H1 (cell line): ENCODE measurements at regions not wholly inside any gene's neighbourhood (a gene's known extent, or its start where the extent isn't known, plus 50 kb on each side); places are given as distances from the start of the nearest gene placed in this dataset.

Experiments
- CTCF ChIA-PET: fragments of 300-600 bp; sonication (Branson Sonifier 250); formaldehyde crosslinking; loops from one replicate; lab custom pipeline; 2021; ENCODE audit not compliant: partially characterized antibody; lab: Charles Lee
- POLR2A ChIA-PET: fragments of 300-600 bp; sonication (Branson Sonifier 250); formaldehyde crosslinking; loops from one replicate; lab custom pipeline; 2021; ENCODE audit warnings: inconsistent platforms; ENCODE audit not compliant: partially characterized antibody; lab: Charles Lee
- DNase-seq, 2 experiments: peaks; one replicate each; pipeline versions ENCODE4 v3.0.0 to v3.0.0-alpha.2; 2010 to 2022; ENCODE audit warnings: low spot score in 2 of 2, low read depth in 1 of 2, mixed read lengths in 1 of 2
- FAIRE-seq: peaks from 2 replicates; lab custom pipeline; 2011; peaks lifted over from hg19 to GRCh38; lab: Jason Lieb, UNC
- H2AFZ ChIP-seq: 2 replicates; pipeline ENCODE4 v1.8.1; 2012; ENCODE audit warnings: low read length, inconsistent platforms
- H2AK5ac ChIP-seq: 2 replicates; pipeline ENCODE4 v1.6.1; 2013; ENCODE audit warnings: low read depth, low read length
- H2BK120ac ChIP-seq: replicated peaks from 2 replicates; pipeline ENCODE3; 2013; ENCODE audit warnings: low read depth, low read length, inconsistent platforms
- H2BK12ac ChIP-seq: 2 replicates; pipeline ENCODE4 v1.6.1; 2013; ENCODE audit warnings: low read depth, low read length
- H2BK15ac ChIP-seq: 2 replicates; pipeline ENCODE4 v1.6.1; 2013; ENCODE audit warnings: low read length
- H2BK20ac ChIP-seq: 2 replicates; pipeline ENCODE4 v1.6.1; 2013; ENCODE audit warnings: low read length
- H2BK5ac ChIP-seq: 2 replicates; pipeline ENCODE4 v1.6.1; 2013; ENCODE audit warnings: low read depth, low read length
- H3K14ac ChIP-seq: 2 replicates; pipeline ENCODE4 v1.6.1; 2013; ENCODE audit warnings: inconsistent platforms; ENCODE audit not compliant: insufficient read length
- H3K18ac ChIP-seq: 2 replicates; pipeline ENCODE4 v1.6.1; 2013; ENCODE audit warnings: low read length; ENCODE audit errors: extremely low read depth
- H3K23ac ChIP-seq: 2 replicates; pipeline ENCODE4 v1.6.1; 2013; ENCODE audit warnings: inconsistent platforms; ENCODE audit not compliant: insufficient read length
- H3K23me2 ChIP-seq: 2 replicates; pipeline ENCODE4 v1.6.1; 2013; ENCODE audit warnings: low read depth, low read length
- H3K27ac ChIP-seq: 2 replicates; pipeline ENCODE4 v1.6.1; 2011; ENCODE audit warnings: low read depth, low read length, inconsistent platforms
- H3K27me3 ChIP-seq, 4 experiments: replicated peaks in 1 of 4; 1 replicate in 1 of 4; 2 replicates in 3 of 4; pipeline versions ENCODE4 v1.6.1 to v1.8.1; 2011 to 2013; ENCODE audit warnings: low read length in 3 of 4, mild to moderate bottlenecking in 3 of 4, inconsistent platforms in 2 of 4, mixed read lengths in 2 of 4, moderate library complexity in 1 of 4; ENCODE audit not compliant: control insufficient read depth in 3 of 4, insufficient read depth in 3 of 4; ENCODE audit errors: extremely low read depth in 1 of 4
- H3K36me3 ChIP-seq, 4 experiments: 2 replicates each; pipeline versions ENCODE4 v1.6.1 to v1.8.1; 2011 to 2013; ENCODE audit warnings: mild to moderate bottlenecking in 4 of 4, low read length in 3 of 4, moderate library complexity in 2 of 4, control low read depth in 1 of 4, inconsistent platforms in 1 of 4; ENCODE audit not compliant: insufficient read depth in 4 of 4, control insufficient read depth in 2 of 4
- H3K4ac ChIP-seq: replicated peaks from 2 replicates; pipeline ENCODE3; 2013; ENCODE audit warnings: low read length, low read depth, mixed read lengths, inconsistent platforms; ENCODE audit not compliant: insufficient read length
- H3K4me1 ChIP-seq, 4 experiments: replicated peaks in 1 of 4; 1 replicate in 1 of 4; 2 replicates in 3 of 4; pipeline versions ENCODE4 v1.6.1 to v1.8.1; 2011 to 2013; ENCODE audit warnings: low read length in 3 of 4, inconsistent platforms in 2 of 4, mixed read lengths in 1 of 4; ENCODE audit not compliant: insufficient read depth in 4 of 4, control insufficient read depth in 3 of 4
- H3K4me2 ChIP-seq, 2 experiments: 2 replicates each; pipeline versions ENCODE4 v1.6.1 to v1.8.1; 2011 to 2013; ENCODE audit warnings: low read depth in 2 of 2, low read length in 2 of 2, control low read depth in 1 of 2, inconsistent platforms in 1 of 2, mild to moderate bottlenecking in 1 of 2; ENCODE audit not compliant: insufficient read depth in 1 of 2
- H3K4me3 ChIP-seq, 4 experiments: fragments of 200-600, 300-600 bp in 1 of 4; sonication (generic), shearing (Covaris generic), sonication (Bioruptor Twin) in 1 of 4; 2 replicates each; pipeline versions ENCODE4 v1.5.1 to v1.8.1; 2011 to 2016; ENCODE audit warnings: low read length in 4 of 4, low read depth in 3 of 4, control low read depth in 2 of 4, inconsistent platforms in 2 of 4, mild to moderate bottlenecking in 2 of 4, mixed read lengths in 1 of 4, moderate library complexity in 1 of 4; ENCODE audit not compliant: insufficient read depth in 2 of 4; ENCODE audit errors: extremely low read depth in 1 of 4
- H3K56ac ChIP-seq: replicated peaks from 2 replicates; pipeline ENCODE3; 2013; ENCODE audit warnings: low read depth, mild to moderate bottlenecking, mixed read lengths, low read length, inconsistent platforms; ENCODE audit not compliant: insufficient read length
- H3K79me1 ChIP-seq: 2 replicates; pipeline ENCODE4 v1.6.1; 2013; ENCODE audit warnings: low read depth, low read length, control low read depth
- H3K79me2 ChIP-seq, 2 experiments: 2 replicates each; pipeline versions ENCODE4 v1.6.1 to v1.8.1; 2012 to 2013; ENCODE audit warnings: low read length in 2 of 2, mild to moderate bottlenecking in 2 of 2, inconsistent platforms in 1 of 2; ENCODE audit not compliant: insufficient read depth in 2 of 2, control insufficient read depth in 1 of 2
- H3K9ac ChIP-seq, 4 experiments: replicated peaks in 1 of 4; 1 replicate in 1 of 4; 2 replicates in 3 of 4; pipeline versions ENCODE4 v1.6.1 to v1.8.1; 2011 to 2013; ENCODE audit warnings: low read depth in 3 of 4, low read length in 3 of 4, control low read depth in 2 of 4, mild to moderate bottlenecking in 2 of 4, moderate library complexity in 2 of 4, inconsistent platforms in 1 of 4; ENCODE audit errors: extremely low read depth in 1 of 4
- H3K9me3 ChIP-seq, 2 experiments: 2 replicates each; pipeline versions ENCODE4 v1.6.1 to v1.8.1; 2012 to 2013; ENCODE audit warnings: mild to moderate bottlenecking in 2 of 2, moderate library complexity in 2 of 2, control low read depth in 1 of 2, inconsistent platforms in 1 of 2, low read depth in 1 of 2, low read length in 1 of 2, mixed read lengths in 1 of 2; ENCODE audit not compliant: insufficient read depth in 2 of 2
- H4K20me1 ChIP-seq, 2 experiments: replicated peaks in 1 of 2; 2 replicates each; pipeline versions ENCODE3 to v1.8.1; 2011 to 2013; ENCODE audit warnings: inconsistent platforms in 2 of 2, low read length in 2 of 2, mild to moderate bottlenecking in 1 of 2; ENCODE audit not compliant: insufficient read depth in 2 of 2, control insufficient read depth in 1 of 2
- H4K5ac ChIP-seq: 2 replicates; pipeline ENCODE4 v1.6.1; 2013; ENCODE audit warnings: low read length, low read depth, mixed read lengths, inconsistent platforms; ENCODE audit not compliant: insufficient read length
- H4K8ac ChIP-seq: 2 replicates; pipeline ENCODE4 v1.8.0; 2013; ENCODE audit warnings: mild to moderate bottlenecking, moderate library complexity, low read length, inconsistent platforms; ENCODE audit not compliant: insufficient read depth; ENCODE audit errors: extremely low read depth
- H4K91ac ChIP-seq: replicated peaks from 2 replicates; pipeline ENCODE3; 2013; ENCODE audit warnings: low read length, mixed read lengths, inconsistent platforms; ENCODE audit not compliant: insufficient read length
- ATF2 ChIP-seq: IDR thresholded peaks from 2 replicates; pipeline ENCODE4 v1.6.1; 2012; ENCODE audit warnings: low read length, inconsistent platforms
- CHD1 ChIP-seq: IDR thresholded peaks from 2 replicates; pipeline ENCODE4 v1.6.1; 2012; ENCODE audit warnings: low read depth, low read length, improper control_type of control experiment
- CHD2 ChIP-seq: IDR thresholded peaks from 2 replicates; pipeline ENCODE4 v1.6.1; 2012; ENCODE audit warnings: low read length, improper control_type of control experiment
- EGR1 ChIP-seq: IDR thresholded peaks from 2 replicates; pipeline ENCODE4 v1.6.1; 2011; ENCODE audit warnings: low read depth, low read length, borderline replicate concordance
- GTF2F1 ChIP-seq: IDR thresholded peaks from 2 replicates; pipeline ENCODE4 v1.6.1; 2012; ENCODE audit warnings: low read depth, low read length, improper control_type of control experiment, borderline replicate concordance
- HDAC2 ChIP-seq, 2 experiments: fragments of 300-600 bp in 1 of 2; sonication (generic) in 1 of 2; IDR thresholded peaks; 2 replicates each; pipeline ENCODE4 v1.6.1; 2011 to 2012; ENCODE audit warnings: low read depth in 2 of 2, low read length in 2 of 2, mild to moderate bottlenecking in 2 of 2, moderate library complexity in 2 of 2, borderline replicate concordance in 1 of 2, inconsistent platforms in 1 of 2
- JUND ChIP-seq: IDR thresholded peaks from 2 replicates; pipeline ENCODE4 v1.6.1; 2011; ENCODE audit warnings: mild to moderate bottlenecking, improper control_type of control experiment, low read length
- KDM4A ChIP-seq: IDR thresholded peaks from one replicate; pipeline ENCODE4 v1.7.1; 2012; ENCODE audit warnings: low read depth, mild to moderate bottlenecking, moderate library complexity, low read length, inconsistent platforms; ENCODE audit not compliant: severe bottlenecking
- NANOG ChIP-seq: IDR thresholded peaks from 2 replicates; pipeline ENCODE4 v1.6.1; 2011; ENCODE audit warnings: low read length, low read depth, mild to moderate bottlenecking, inconsistent platforms; ENCODE audit not compliant: insufficient read depth, poor library complexity, severe bottlenecking
- POLR2A ChIP-seq, 2 experiments: IDR thresholded peaks; 1 replicate in 1 of 2; 2 replicates in 1 of 2; pipeline ENCODE4 v1.6.1; 2011; ENCODE audit warnings: low read depth in 2 of 2, low read length in 2 of 2, mild to moderate bottlenecking in 2 of 2; ENCODE audit errors: control extremely low read depth in 1 of 2
- RFX5 ChIP-seq: IDR thresholded peaks from 2 replicates; pipeline ENCODE4 v1.6.1; 2011; ENCODE audit warnings: low read depth, low read length, improper control_type of control experiment, borderline replicate concordance
- SIRT6 ChIP-seq: IDR thresholded peaks from one replicate; pipeline ENCODE4 v1.7.1; 2012; ENCODE audit warnings: low read length, inconsistent platforms
- SP1 ChIP-seq: IDR thresholded peaks from 2 replicates; pipeline ENCODE4 v1.6.1; 2011; ENCODE audit warnings: low read depth, low read length
- SRF ChIP-seq: IDR thresholded peaks from 2 replicates; pipeline ENCODE4 v1.6.1; 2011; ENCODE audit warnings: mild to moderate bottlenecking, low read depth, low read length, moderate library complexity
- WGBS, 2 experiments: shearing (Covaris generic) in 1 of 2; methylation state at CpG; one replicate each; pipeline versions ENCODE4 v1.1.6 to v1.1.7; 2013 to 2015; ENCODE audit warnings: low lambda C conversion rate in 2 of 2, mixed read lengths in 2 of 2, inconsistent platforms in 1 of 2, low coverage in 1 of 2, missing lambda C conversion rate in 1 of 2; ENCODE audit not compliant: insufficient replicate concordance in 2 of 2, insufficient coverage in 1 of 2, insufficient read length in 1 of 2; ENCODE audit errors: extremely low coverage in 1 of 2, missing lambda C conversion rate in 1 of 2; 5-methylcytosine and 5-hydroxymethylcytosine counted together

DNA sequence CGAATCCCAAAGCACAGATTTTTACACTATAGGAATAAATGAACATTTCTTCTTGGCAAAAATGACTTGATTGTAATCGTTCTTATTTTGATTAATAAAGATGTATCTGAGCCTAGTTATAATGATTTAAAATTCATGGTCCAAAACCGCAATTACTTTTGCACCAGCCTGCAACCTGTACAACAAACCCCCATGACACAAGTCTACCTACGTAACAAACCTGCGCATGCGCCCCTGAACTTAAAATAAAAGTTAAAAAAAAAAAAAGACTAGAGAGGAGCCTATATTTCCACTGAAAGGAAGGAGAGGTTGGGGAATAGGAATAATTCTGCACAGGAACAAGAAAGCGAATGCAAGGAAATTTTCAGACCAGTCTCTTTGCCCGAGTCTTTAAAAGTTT is 145.2 kb downstream of the SCARB1 start:
- H2BK5ac ChIP-seq: no peak overlapping the region
- no peaks in the 10 kb centered on the region for H3K36me3 ChIP-seq
- POLR2A ChIA-PET: no interaction called here
- DNase-seq (no peak), FAIRE-seq (no peak)
- H3K4me3 ChIP-seq: no peak overlapping the region
- no peak overlapping the region for H3K14ac ChIP-seq
- no peaks in the 10 kb centered on the region for H3K23me2 ChIP-seq
- no peak overlapping the region for H3K18ac ChIP-seq
- no peak overlapping the region for H3K23ac ChIP-seq
- H4K20me1 ChIP-seq: peaks cover 0 to 2% of the 10 kb centered on the region in 2 experiments
- no peak overlapping the region for H3K9ac ChIP-seq
- no peak overlapping the region for H3K27ac ChIP-seq
- H2AK5ac ChIP-seq: no peak overlapping the region
- TF ChIP-seq JUND: no peak
- no peak for TF ChIP-seq CHD2
- no peak for TF ChIP-seq NANOG
- no peak for TF ChIP-seq RFX5
- no peak for TF ChIP-seq SIRT6
- TF ChIP-seq HDAC2 (IDR thresholded peaks at IDR 0.05; ENCODE audit: borderline replicate concordance in 1 of 2, low read depth in 2 of 2, low read length in 2 of 2): no peak
- no peak for TF ChIP-seq CHD1
- no peak for TF ChIP-seq EGR1
- no peak for TF ChIP-seq SP1
- TF ChIP-seq KDM4A: no peak
- TF ChIP-seq POLR2A (IDR thresholded peaks at IDR 0.05; ENCODE audit: control extremely low read depth in 1 of 2, low read depth in 2 of 2, low read length in 2 of 2): no peak
- no peak for TF ChIP-seq GTF2F1
- no peak for TF ChIP-seq ATF2
- no peak for TF ChIP-seq SRF
- TF ChIP-seq, all 59 proteins: peak for 0
- Histone ChIP-seq H3K4me2 (no peak overlapping the region), H3K27me3 (no peaks in the 10 kb centered on the region), H3K56ac (no peak overlapping the region), H3K4ac (no peak overlapping the region), H2BK15ac (no peak overlapping the region), H3K9me3 (no peaks in the 10 kb centered on the region; a peak in 1 of 4 replicates), H3K79me2 (no peaks in the 10 kb centered on the region), H2BK12ac (no peak overlapping the region), H4K91ac (no peak overlapping the region), H3K4me1 (peaks cover 0 to 3% (median 2%) of the 10 kb centered on the region in 4 experiments; a peak in 4 of 7 replicates), H2BK120ac (no peak overlapping the region), H4K8ac (no peak overlapping the region), H2BK20ac (no peak overlapping the region), H3K79me1 (no peaks in the 10 kb centered on the region), H2AFZ (no peak overlapping the region), H4K5ac (no peak overlapping the region)
- CTCF ChIA-PET: interaction anchor here (0.7 kb wide), 1 partner anchor 8 kb away, joined by 4 read pairs; no protein-coding TSS in a partner anchor
- 90% methylated on average over 8 of the region's 8 CpGs; no CpG with 5 or more reads in 1 of the 2 experiments for WGBS, 2 experiments
